ENCODE measurements at regions not wholly inside any gene's neighbourhood (a gene's known extent, or its start where the extent isn't known, plus 50 kb on each side); places are given as distances from the start of the nearest gene placed in this dataset.

- TF ChIP-seq CTCF (IDR thresholded peaks at IDR 0.05; ENCODE audit: borderline replicate concordance, extremely low read depth, low read length, poor library complexity, severe bottlenecking) (no peak), EZH2 (IDR thresholded peaks at IDR 0.05; ENCODE audit: borderline replicate concordance, low read depth, low read length, severe bottlenecking) (no peak)
Measured at GRCh38 chr6:150775415-150776203, 89.9 kb upstream of the MTHFD1L start.

Measured in DND-41 (cell line).